Islet precursor cell (in vitro differentiated cells): ENCODE measurements at regions not wholly inside any gene's neighbourhood (a gene's known extent, or its start where the extent isn't known, plus 50 kb on each side); places are given as distances from the start of the nearest gene placed in this dataset.
"Not testable (repeated sequence)": the region's sequence is repeated elsewhere in the genome, so short reads cannot be mapped to it uniquely, and the experiment has no call there.

Experiments
- DNase-seq: peaks from one replicate; pipeline ENCODE4 v3.0.0-alpha.2; 2018

DNA sequence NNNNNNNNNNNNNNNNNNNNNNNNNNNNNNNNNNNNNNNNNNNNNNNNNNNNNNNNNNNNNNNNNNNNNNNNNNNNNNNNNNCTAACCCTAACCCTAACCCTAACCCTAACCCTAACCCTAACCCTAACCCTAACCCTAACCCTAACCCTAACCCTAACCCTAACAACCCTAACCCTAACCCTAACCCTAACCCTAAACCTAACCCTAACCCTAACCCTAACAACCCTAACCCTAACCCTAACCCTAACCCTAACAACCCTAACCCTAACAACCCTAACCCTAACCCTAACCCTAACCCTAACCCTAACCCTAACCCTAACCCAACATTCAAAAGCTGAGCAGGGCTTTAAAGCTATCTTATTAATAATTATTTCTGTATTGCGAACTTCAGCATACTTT is 182.5 kb upstream of the FAM20C start:
- not testable (repeated sequence) for DNase-seq

DNA sequence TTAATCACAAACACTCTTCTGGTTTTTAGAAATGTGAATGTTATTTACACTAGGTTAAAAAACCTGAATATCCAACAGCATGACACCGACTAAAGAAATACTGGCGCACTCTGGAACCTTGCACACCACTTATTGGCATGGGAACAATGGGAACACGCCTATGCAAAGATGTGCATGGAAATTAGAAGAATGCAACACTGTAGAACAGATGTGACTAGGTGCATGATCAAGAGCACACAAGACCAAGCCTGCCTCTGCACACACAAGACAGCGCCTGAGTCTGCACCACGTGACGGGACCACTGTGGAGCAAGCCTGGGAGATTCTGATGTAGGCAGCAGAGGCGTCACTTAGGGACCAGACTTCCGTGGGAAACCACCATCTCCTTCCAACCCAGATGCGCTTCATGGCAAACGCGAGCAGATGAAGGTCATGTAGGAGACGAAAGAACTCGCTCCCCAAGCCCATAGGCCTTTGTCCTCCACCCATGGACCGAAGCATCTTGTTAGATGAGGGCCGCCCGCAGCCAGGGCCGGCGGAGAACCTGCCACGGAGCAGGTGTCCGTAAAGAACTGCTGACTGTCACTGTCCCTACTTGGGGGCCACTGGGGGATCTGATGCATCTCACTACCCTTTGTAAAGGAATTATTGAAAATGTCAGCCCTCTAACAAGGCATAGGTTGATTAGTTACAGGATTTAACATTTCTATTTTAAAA is 159.6 kb upstream of the FAM20C start:
- not testable (repeated sequence) for DNase-seq

DNA sequence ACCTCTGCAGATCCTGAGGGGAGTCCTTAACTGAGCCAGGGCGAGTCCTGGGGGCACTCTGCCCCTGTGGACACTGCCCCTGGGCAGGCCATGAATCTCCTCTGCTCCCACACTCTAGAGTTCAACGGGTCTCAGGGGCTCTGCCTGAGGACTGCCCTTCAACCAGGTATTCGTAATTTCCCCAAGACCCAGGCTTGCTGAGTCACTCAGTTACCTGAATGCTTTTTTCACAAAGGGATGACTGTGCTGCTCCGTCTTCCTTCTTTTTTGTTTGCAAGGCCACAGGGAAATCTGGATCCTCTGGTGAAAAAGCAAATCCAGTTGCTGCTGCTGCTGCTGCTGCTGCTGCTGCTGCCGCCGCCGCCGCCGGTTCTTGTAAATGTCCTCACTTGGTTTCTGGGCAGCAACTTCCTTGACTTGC is 157.2 kb upstream of the FAM20C start:
- DNase-seq, result peak; percentile 66

DNA sequence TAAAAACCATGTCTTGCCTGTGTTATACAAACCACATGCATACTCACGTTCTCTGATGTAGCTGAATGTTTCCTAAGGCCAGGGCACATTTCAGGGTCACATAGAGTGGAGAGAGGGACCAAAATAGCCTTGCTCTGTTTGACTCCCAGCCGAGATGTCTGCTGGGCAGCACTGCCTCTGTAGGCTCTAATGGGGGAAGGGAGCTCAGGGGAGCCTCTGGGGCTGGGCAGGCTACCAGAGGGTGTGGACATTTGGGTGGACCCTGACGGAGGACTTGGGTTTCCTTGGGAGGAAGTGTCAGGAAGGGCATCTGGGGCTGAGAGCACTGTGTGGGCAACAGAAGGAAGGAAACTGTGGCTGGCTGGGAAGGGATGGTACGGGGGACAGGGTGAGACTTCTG is 155.8 kb upstream of the FAM20C start:
- DNase-seq, result not testable (repeated sequence)

DNA sequence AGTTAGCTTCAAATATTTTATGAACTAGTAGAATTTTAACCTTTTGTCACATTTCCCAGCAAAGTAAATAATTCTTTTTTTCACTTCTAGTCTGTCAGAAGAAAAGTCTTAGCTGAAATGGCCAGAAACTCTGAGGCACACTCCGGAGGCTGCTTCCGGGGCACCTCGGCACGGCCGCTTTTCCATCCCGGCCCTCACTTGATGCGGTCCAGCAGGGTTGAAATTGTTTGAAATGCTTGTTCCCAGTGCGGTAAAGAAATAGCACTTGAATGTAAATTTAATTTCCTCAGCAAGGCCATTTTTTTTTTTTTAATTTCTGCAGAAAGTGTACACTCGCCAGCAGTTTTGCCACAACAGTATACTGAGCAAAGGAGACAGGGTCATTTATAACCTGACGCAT is 154.7 kb upstream of the FAM20C start:
- DNase-seq, result not testable (repeated sequence)

DNA sequence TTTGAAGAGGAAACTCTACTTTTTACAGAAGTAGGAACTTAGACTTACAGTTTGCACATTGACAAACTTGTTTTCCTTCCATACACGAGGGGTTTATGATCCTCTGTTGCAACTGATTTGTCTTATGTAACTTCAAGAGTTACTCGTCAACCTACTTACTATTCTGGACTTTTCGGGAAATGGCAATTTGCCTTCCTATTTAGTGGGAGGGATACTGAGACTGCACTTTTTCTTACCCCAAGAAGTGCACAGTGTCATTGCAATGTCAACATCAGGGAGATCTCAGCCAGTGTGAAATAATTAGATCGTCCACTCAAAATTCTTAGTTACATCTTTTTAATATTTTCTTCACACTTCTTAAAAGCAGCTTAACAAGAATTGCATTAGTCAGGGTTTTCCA is 153.9 kb upstream of the FAM20C start:
- not testable (repeated sequence) for DNase-seq

DNA sequence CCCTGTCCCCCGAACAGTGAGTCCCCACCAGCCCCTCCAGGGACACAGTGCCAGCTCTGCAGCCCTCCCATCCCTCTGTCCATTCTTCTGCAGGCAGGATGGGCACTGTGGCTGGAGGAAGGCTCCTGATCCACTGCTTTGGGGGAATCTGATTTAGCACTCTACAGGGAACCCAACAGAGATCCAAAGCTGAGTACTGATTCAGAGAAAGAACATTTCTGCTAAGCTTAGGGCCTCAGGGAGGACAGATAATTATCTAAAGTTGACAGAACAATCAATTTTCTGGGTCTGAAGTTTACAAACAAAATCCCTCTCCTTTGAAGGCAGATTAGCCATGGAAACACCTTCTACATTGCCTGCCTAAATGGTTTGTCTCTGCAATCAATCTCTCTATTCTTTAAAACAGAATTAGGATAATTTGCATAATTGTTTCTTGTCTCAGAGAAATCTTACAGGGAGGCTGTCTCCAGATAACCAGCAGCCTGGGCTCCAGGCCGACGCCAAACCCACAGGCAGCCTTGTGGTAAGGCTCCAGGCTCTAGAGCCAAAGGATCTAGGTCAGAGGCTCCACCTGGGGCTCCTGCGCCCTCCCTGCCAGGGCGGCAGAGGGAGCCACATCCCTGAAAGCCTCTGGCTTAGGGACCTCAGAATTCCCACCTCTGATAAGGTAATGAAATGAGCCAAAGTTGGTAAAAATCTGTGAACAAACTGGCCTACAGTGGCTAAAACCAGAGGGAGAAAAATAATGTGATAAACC is 152.2 kb upstream of the FAM20C start:
- peak; percentile 87 for DNase-seq

DNA sequence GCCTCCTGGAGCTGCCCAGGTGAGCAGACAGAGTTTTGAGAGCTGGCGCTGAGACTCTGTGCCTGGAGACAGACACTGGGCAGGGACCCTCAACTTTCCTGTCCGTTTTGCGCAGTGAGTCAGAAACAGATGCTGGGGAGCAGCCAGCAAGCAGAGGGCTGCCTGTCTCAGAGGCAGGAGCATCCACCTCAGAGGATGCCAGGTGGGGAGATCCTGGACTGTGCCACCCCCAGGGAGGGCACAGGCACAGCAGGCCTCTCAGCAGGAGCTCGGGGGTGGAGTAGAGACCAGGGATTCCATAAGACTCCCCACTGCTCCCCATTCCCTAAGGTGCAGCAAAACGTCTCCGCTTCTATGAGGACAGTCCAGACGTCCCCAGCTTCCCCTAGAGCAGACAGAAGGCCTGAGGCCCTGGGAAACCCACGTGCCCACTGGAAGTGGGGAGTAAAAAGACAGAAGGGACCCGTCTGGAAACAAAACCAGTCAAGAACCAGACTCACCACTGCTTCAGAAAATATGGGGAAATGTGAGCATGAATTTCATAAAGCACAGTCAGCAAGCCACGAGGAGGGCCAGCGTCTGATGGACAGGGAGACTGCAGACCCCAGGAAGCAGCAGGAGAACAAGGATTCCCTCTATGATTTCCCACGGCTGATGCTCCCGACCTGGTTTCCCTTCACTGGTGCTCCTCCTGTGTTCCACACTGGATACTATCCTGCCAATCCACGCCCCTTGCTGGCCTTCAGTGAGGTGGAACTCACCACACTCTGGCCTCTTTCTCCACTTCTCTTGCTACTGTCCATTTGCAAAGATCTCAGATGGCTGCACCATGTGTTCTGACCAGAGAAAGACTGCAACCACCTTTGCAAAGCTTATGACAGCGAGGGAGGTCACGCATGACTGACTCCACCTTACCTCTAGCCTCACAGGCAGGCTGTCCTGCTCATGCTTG is 151.3 kb upstream of the FAM20C start:
- DNase-seq, result peak; percentile 37

DNA sequence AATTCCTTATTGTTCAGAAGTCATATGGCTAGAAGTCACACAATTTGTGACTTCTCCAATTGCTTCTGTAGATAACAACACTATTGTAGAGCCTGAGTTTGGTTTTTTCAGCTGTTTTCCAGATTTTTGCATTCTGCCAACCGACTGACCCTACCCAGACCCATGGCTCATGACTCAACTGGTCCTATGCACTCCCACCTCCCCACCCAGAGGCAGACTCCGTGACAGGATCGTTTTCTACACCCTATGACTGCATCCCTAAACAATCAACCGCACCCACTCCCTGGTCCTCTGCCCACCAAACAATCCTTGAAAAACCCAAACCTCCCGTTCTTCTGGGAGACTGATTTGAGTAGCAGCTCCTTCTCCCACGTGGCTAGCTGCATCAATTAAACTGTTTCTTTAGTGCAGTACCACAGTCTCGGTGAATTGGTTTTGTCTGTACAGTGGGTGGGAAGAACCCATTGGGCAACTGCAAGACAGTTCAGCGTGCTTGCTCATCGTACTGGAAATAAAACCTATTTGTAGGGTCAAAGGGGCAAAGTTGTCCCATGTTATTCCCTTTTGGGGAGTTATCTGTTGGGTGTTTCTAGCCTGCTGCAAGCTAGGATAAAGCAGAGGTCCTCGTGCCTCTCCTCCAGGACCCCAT is 150.3 kb upstream of the FAM20C start:
- no peak for DNase-seq

DNA sequence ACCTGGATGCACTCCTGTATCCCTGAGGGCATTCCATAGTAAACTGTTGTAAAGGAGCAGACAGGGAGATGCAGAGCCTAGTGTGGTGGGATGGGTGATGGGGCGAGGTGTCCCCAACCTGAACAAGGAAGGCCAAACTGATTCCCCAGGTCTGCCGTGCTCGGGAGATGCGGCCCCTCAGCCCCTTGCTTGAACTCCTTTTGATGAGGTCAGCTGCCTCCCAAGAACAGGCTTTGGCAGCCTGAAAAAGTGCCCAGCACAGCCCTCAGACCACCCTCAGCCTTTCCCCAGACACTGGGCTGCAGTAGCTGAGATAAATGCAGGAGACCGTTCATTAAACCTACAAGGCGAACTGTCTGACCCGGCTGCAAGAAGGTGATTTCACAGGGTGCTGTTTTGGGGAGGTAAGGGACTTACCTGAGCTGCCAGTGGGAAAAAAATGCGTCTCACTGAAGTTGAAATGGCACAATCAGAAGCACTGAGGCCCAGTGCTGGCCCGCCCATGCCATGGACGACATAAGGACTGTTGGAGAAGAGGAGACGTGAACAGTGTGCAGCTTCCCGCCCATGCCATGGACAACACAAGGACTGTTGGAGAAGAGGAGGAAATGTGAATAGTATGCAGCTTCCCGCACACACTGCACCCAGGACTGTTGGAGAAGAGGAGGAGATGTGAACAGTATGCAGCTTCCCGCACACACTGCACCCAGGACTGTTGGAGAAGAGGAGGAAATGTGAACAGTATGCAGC is 148.4 kb upstream of the FAM20C start:
- no peak for DNase-seq

DNA sequence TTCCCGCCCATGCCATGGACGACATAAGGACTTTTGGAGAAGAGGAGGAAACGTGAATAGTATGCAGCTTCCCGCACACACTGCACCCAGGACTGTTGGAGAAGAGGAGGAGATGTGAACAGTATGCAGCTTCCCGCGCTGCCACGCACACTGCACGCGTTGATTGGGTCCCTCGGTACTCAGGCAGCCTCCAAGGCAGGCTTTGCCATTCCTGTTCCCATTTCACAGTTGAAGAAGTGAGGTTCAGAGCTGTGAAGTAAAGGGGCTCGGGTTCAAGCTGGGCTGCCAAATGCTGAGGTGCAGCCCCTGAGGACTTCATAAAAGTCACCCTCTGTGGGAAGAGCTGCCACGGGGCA is 147.9 kb upstream of the FAM20C start:
- no peak for DNase-seq

DNA sequence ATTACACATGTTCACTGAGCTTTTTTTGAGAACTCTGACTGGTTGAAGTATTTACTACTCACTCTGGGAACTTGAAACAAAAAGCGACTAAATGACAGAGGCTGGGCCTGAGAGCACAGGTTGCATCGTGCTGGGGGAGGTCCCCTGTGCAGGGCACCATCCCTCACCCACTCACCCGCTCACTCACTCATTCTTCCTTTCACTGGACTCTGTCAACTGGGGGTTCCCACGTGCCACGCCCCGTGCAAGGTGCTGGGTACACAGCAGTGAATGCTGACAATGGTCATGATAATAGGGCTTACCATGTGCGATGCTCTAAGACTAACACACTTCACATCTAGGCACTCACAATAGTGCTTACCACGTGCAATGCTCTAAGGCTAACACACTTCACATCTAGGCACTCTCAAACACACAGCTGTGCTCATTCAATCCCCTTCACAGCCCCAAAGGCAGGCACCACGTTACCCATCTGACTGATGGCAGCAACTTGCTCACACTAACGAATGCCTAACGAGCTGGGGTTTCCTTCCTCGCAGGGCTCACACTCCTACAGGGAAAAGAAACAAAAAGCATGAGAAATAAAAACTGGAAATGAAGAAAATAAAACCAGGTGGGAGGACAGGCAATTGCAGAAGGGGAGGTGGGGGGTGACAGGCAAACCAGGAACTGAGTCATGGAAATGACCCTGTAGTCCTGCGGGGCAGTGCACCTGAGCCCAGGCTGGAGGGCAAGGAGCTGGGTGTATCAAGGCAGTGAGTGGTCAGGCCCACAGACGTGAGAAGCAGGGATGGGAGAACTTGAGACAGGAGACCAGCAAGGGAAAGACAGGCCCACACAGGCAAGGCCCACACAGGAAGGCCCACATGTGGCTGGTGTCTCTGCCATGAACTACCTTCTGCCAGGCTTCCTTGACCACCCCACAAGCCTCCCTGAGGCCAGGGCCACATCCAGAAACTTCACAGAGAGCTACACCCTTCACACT is 147.0 kb upstream of the FAM20C start:
- no peak for DNase-seq

DNA sequence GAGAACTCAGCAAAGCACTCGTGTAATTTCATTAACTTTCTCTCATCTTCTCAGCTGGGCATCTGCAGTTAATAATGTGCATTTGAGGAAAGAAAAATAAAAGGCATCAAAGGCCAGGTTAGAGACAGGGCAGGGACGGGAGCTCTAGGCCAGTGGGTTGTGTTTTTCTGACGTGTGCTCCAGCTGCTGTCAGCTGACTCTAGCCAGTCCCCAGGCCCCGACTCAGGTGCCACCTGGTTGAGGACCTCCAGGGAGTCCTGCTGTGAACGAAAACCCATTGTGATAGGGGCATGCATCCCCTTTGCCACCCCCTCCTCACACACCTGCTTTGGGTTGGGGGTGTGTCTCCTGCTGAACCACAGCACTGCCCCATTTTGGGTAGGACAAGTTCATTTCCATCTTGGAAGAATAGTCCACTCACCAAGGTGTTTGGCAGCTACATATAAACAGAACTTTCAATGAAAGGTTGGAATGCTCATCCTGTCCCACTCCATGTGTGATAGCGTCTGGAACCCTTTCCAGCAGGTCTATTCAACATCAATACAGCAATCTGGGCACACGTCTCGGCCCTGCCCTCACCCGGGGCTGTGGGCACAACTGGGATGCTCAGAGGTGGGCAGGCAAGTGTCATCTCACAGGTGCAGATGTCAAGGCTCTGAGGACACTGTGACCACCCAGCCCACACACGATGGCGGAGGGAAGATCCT is 146.1 kb upstream of the FAM20C start:
- DNase-seq, result no peak

DNA sequence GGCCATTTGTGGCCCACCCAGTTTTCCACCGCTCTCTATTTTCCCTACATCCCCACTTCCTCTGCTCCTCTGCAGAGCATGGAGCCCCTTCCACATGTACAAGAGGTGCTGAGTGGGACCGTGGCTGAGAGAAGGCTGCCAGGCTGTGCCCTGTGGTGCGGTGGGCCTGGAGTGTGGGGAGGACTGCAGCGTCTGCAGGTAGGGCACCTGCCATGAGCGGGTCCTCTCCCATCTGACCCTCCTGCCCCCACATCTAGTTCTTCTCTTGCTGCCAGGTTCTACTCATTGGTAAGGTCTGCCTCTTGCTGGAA is 145.6 kb upstream of the FAM20C start:
- DNase-seq, result no peak

DNA sequence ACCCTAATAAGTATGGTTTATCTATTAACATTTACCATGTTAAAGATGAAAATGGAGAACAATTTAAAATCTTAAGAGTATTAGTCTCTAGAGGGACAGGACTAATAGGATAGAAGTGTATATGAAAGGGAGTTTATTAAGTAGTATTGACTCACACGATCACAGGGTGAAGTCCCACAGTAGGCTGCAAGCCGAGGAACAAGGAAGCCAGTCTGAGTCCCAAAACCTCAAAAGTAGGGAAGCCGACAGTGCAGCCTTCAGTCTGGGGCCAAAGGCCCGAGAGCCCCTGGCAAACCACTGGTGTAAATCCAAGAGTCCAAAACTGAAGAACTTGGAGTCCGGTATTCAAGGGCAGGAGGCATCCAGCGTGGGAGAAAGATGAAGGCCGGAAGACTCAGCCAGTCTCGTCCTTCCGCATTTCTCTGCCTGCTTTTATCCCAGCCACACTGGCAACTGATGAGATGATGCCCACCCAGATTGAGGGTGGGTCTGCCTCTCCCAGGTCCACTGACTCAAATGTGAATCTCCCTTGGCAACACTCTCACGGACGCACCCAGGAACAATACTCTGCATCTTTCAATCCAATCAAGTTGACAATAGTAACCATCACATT is 140.8 kb upstream of the FAM20C start:
- DNase-seq, result peak; percentile 5

DNA sequence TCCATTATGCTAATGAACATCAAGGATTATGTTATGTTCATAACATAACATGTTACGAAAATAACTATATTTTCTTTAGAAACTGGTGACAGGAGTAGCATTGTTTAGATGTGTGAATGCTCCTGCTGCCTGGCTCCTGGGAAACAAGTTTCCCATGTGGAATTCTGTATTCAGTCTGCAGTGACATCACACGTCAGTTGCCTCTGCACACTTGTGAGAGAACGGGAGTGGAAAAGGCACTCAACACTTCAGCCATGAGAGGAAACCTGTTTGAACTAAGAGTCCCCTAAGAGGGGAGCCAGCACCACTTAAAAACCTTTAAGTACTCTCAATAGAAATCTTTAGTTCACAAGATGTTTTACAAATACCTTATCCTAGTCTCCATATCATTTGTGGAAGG is 140.3 kb upstream of the FAM20C start:
- DNase-seq, result peak; percentile 17

DNA sequence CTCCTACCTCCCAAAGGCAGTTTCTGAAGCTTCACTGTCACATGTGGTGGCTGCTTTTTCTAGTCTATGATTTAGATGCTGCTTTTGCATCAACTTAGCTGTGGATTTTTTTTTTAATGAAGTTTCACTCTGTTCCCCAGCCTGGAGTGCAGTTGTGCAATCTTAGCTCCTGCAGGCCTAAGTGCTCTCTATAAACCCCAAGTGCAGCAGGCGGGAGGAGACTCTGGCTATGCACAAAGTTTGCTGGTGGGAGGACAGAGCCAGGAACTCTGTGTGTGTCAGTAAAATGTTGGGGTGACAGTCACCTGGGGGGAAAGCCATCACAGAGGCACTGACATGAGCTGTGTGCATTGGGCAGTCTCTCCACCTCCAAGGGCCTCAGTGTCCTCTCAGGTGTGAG is 138.8 kb upstream of the FAM20C start:
- DNase-seq, result peak; percentile 2

DNA sequence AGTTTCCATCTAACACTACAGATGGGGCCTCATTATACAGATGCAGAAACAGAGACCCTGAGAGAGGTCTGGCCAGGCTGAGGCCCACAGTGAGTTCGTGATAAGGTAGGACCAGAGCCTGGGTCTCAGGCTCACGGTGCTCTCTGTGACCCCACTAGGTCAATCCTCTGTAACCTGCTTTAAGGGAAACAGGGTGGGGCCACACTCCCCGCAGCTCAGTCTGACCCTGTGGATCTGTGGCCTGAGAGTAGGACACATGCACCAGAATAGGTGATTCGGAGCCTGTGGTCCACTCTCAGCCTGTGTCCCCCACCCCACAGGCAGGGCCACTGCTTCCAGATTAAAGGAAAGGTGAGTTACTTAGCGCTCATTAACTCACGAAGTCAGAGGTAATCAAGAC is 137.8 kb upstream of the FAM20C start:
- peak; percentile 23 for DNase-seq

DNA sequence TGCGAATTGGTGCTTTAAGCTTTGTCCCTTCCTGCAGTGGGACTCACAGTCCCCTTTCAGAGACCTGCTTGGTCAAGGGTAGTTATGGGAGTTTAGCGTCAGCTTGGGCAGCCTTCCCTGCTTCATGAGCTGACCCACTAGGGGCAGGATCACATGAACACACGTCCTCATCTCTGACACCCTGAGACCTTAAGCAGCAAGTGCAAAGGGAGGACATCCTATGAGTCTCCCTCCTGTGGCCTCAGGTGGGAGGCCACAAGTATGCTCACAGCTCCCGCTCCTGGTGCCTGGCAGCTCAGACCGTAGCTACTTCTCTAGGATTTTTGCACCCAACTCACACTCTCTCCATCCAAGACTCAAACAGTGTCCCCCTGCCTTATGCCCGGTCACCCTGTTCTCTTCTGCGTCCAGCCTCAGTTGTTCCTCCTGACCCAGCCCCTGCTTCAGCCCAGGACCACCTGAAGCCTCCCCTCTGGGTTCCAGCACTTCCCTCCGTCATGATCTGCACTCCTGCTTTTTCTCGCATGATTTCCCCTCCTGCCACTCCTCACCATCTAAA is 136.6 kb upstream of the FAM20C start:
- peak; percentile 59 for DNase-seq
